Neural cell (in vitro differentiated cells): ENCODE measurements at regions not wholly inside any gene's neighbourhood (a gene's known extent, or its start where the extent isn't known, plus 50 kb on each side); places are given as distances from the start of the nearest gene placed in this dataset.
"Not testable (repeated sequence)": the region's sequence is repeated elsewhere in the genome, so short reads cannot be mapped to it uniquely, and the experiment has no call there.

ENCODE experiments used
- H2AFZ ChIP-seq: fragments of 200-600, 300-800 bp; sonication (generic), shearing (Covaris generic); 2 replicates; pipeline ENCODE4 v1.6.0; 2014; ENCODE audit warnings: low read depth, mild to moderate bottlenecking, antibody characterized with exemption, low read length, moderate library complexity
- H3F3A ChIP-seq: fragments of 200-600 bp; shearing (Covaris generic); 2 replicates; pipeline ENCODE4 v1.6.1; 2016; ENCODE audit warnings: mild to moderate bottlenecking, moderate library complexity, mixed read lengths, antibody characterized with exemption, low read length; ENCODE audit not compliant: insufficient read depth, poor library complexity, severe bottlenecking
- H3K27ac ChIP-seq: fragments of 200-600, 300-800 bp; sonication (generic), shearing (Covaris generic); 2 replicates; pipeline ENCODE4 v1.5.1; 2014; ENCODE audit warnings: mild to moderate bottlenecking, low read length, moderate library complexity
- H3K27me3 ChIP-seq: fragments of 300-800, 200-600 bp; sonication (generic), shearing (Covaris generic); 2 replicates; pipeline ENCODE4 v1.6.0; 2014; ENCODE audit warnings: mild to moderate bottlenecking, low read depth, low read length, moderate library complexity; ENCODE audit not compliant: insufficient read depth
- H3K36me3 ChIP-seq: fragments of 300-800, 200-600 bp; sonication (generic), shearing (Covaris generic); 2 replicates; pipeline ENCODE4 v1.5.1; 2014; ENCODE audit warnings: mild to moderate bottlenecking, antibody characterized with exemption, low read length, moderate library complexity; ENCODE audit not compliant: insufficient read depth
- H3K4me2 ChIP-seq: fragments of 300-800, 200-600 bp; sonication (generic), shearing (Covaris generic); 2 replicates; pipeline ENCODE4 v1.6.0; 2014; ENCODE audit warnings: mild to moderate bottlenecking, low read length
- H3K4me3 ChIP-seq: fragments of 300-800, 200-600 bp; sonication (generic), shearing (Covaris generic); 2 replicates; pipeline ENCODE4 v1.5.1; 2014; ENCODE audit warnings: mild to moderate bottlenecking, low read length, moderate library complexity
- H3K79me2 ChIP-seq: fragments of 200-600 bp; shearing (Covaris generic); replicated peaks from 2 replicates; pipeline ENCODE4 v1.6.0; 2014; ENCODE audit warnings: mild to moderate bottlenecking, low read length, moderate library complexity; ENCODE audit not compliant: insufficient read depth
- H3K9ac ChIP-seq: fragments of 300-800, 200-600 bp; sonication (generic), shearing (Covaris generic); 2 replicates; pipeline ENCODE4 v1.6.1; 2016; ENCODE audit warnings: mild to moderate bottlenecking, low read length, mixed read lengths
- H3K9me2 ChIP-seq: fragments of 200-600 bp; shearing (Covaris generic); 2 replicates; pipeline ENCODE4 v1.6.1; 2016; ENCODE audit warnings: mild to moderate bottlenecking, low read length, mixed read lengths; ENCODE audit not compliant: insufficient read depth
- H3K9me3 ChIP-seq: fragments of 200-600, 300-800 bp; sonication (generic), shearing (Covaris generic); 2 replicates; pipeline ENCODE4 v1.6.1; 2016; ENCODE audit warnings: mild to moderate bottlenecking, mixed run types, low read length, moderate library complexity, mixed read lengths
- H4K20me1 ChIP-seq: fragments of 200-600 bp; shearing (Covaris generic); 2 replicates; pipeline ENCODE4 v1.6.1; 2016; ENCODE audit warnings: mild to moderate bottlenecking, mixed run types; ENCODE audit not compliant: insufficient read depth
- EP300 ChIP-seq: fragments of 450-650 bp; conservative IDR thresholded peaks from 2 replicates; pipeline ENCODE4 v1.6.1; 2014; ENCODE audit warnings: antibody characterized with exemption, mild to moderate bottlenecking, moderate library complexity; ENCODE audit not compliant: poor library complexity, severe bottlenecking
- MXI1 ChIP-seq: fragments of 450-650 bp; conservative IDR thresholded peaks from 2 replicates; pipeline ENCODE4 v1.6.1; 2014; ENCODE audit warnings: antibody characterized with exemption, mild to moderate bottlenecking; ENCODE audit not compliant: poor library complexity, severe bottlenecking
- POLR2AphosphoS5 ChIP-seq: IDR thresholded peaks from 2 replicates; pipeline ENCODE4 v1.6.1; 2012
- RAD21 ChIP-seq: fragments of 450-650 bp; conservative IDR thresholded peaks from 2 replicates; pipeline ENCODE4 v1.6.1; 2014; ENCODE audit warnings: antibody characterized with exemption, mild to moderate bottlenecking, moderate library complexity
- SMC3 ChIP-seq: fragments of 450-650 bp; conservative IDR thresholded peaks from 2 replicates; pipeline ENCODE4 v1.6.1; 2014; ENCODE audit warnings: antibody characterized with exemption, mild to moderate bottlenecking, moderate library complexity; ENCODE audit not compliant: poor library complexity
- TAF1 ChIP-seq: IDR thresholded peaks from 2 replicates; pipeline ENCODE4 v1.6.1; 2012; ENCODE audit warnings: low read depth
- TF ChIP-seq, protein P1 (sequence below): IDR thresholded peaks from 2 replicates; pipeline ENCODE4 v1.6.1; 2012; ENCODE audit warnings: borderline replicate concordance

GRCh38 chr1:146376708-146377496 lies 148.1 kb upstream of the NOTCH2NLA start:
- not testable (repeated sequence) for H3K79me2 ChIP-seq

DNA sequence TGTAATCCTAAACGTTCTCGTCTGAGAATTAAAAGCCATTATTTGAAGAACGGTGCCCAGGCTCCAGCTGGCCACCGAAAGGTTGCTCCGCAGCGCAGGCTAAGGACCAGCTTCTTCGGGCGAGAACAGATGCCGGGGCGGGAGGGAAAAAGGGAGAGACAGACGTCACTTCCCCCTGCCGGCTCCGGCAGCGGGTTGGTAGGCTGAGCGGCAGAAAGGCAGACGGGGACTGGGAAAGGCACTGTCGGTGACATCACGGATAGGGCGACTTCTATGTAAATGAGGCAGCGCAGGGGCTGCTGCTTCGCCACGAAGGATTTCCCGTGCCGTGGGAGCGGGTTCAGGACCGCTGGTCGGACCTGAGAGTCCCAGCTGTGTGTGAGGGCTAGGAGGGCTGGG lies 147.5 kb upstream of the NOTCH2NLA start:
- Histone ChIP-seq H3K9ac (peak overlapping the region; percentile 56), H3K27ac (peak overlapping the region; percentile 67), H3K4me3 (peak overlapping the region; percentile 53)
- not testable (repeated sequence) for H2AFZ ChIP-seq, H3K27me3 ChIP-seq, H3K79me2 ChIP-seq, H3K4me2 ChIP-seq, H4K20me1 ChIP-seq, H3K36me3 ChIP-seq, H3F3A ChIP-seq, H3K9me3 ChIP-seq, H3K9me2 ChIP-seq
- TF ChIP-seq POLR2AphosphoS5 (peak; percentile 83), TAF1 (peak; percentile 72)
- TF ChIP-seq, protein P1, sequence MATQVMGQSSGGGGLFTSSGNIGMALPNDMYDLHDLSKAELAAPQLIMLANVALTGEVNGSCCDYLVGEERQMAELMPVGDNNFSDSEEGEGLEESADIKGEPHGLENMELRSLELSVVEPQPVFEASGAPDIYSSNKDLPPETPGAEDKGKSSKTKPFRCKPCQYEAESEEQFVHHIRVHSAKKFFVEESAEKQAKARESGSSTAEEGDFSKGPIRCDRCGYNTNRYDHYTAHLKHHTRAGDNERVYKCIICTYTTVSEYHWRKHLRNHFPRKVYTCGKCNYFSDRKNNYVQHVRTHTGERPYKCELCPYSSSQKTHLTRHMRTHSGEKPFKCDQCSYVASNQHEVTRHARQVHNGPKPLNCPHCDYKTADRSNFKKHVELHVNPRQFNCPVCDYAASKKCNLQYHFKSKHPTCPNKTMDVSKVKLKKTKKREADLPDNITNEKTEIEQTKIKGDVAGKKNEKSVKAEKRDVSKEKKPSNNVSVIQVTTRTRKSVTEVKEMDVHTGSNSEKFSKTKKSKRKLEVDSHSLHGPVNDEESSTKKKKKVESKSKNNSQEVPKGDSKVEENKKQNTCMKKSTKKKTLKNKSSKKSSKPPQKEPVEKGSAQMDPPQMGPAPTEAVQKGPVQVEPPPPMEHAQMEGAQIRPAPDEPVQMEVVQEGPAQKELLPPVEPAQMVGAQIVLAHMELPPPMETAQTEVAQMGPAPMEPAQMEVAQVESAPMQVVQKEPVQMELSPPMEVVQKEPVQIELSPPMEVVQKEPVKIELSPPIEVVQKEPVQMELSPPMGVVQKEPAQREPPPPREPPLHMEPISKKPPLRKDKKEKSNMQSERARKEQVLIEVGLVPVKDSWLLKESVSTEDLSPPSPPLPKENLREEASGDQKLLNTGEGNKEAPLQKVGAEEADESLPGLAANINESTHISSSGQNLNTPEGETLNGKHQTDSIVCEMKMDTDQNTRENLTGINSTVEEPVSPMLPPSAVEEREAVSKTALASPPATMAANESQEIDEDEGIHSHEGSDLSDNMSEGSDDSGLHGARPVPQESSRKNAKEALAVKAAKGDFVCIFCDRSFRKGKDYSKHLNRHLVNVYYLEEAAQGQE = peak; percentile 52

More at GRCh38 chr1:146376708-146377496, 148.1 kb upstream of the NOTCH2NLA start:
- H2AFZ ChIP-seq, H3K9me2 ChIP-seq, H3K36me3 ChIP-seq, H3K27me3 ChIP-seq, H4K20me1 ChIP-seq, H3F3A ChIP-seq, H3K9me3 ChIP-seq: not testable (repeated sequence)
- Histone ChIP-seq H3K9ac (peak overlapping the region; percentile 78), H3K4me3 (peak overlapping the region; percentile 63), H3K4me2 (peak overlapping the region; percentile 62), H3K27ac (peak overlapping the region; percentile 96)
- TF ChIP-seq EP300 (peak; percentile 64), SMC3 (peak; percentile 61), MXI1 (peak; percentile 55), RAD21 (peak; percentile 42), POLR2AphosphoS5 (peak; percentile 93)

GRCh38 chr1:146375108-146375507 lies 146.3 kb upstream of the NOTCH2NLA start:
- not testable (repeated sequence) for H3K27ac ChIP-seq, H3K36me3 ChIP-seq

GRCh38 chr1:146369940-146370339 lies 141.1 kb upstream of the NOTCH2NLA start:
- not testable (repeated sequence) for H4K20me1 ChIP-seq, H3K27ac ChIP-seq
- peak overlapping the region; percentile 49 for H3K4me3 ChIP-seq

More at GRCh38 chr1:146375108-146375507, 146.3 kb upstream of the NOTCH2NLA start:
- not testable (repeated sequence) for H3K9me3 ChIP-seq, H2AFZ ChIP-seq, H3F3A ChIP-seq, H3K4me3 ChIP-seq, H3K9me2 ChIP-seq, H3K79me2 ChIP-seq, H3K4me2 ChIP-seq, H3K9ac ChIP-seq, H4K20me1 ChIP-seq, H3K27me3 ChIP-seq

GRCh38 chr1:146355373-146355772 lies 126.6 kb upstream of the NOTCH2NLA start:
- not testable (repeated sequence) for H3K36me3 ChIP-seq, H2AFZ ChIP-seq, H4K20me1 ChIP-seq, H3K4me2 ChIP-seq, H3K79me2 ChIP-seq, H3K27ac ChIP-seq, H3K9ac ChIP-seq, H3K4me3 ChIP-seq, H3K27me3 ChIP-seq, H3K9me2 ChIP-seq, H3K9me3 ChIP-seq, H3F3A ChIP-seq

More at GRCh38 chr1:146369940-146370339, 141.1 kb upstream of the NOTCH2NLA start:
- not testable (repeated sequence) for H3K36me3 ChIP-seq, H3K79me2 ChIP-seq, H3K9me3 ChIP-seq, H3K27me3 ChIP-seq, H2AFZ ChIP-seq, H3K4me2 ChIP-seq, H3K9ac ChIP-seq, H3F3A ChIP-seq, H3K9me2 ChIP-seq

DNA sequence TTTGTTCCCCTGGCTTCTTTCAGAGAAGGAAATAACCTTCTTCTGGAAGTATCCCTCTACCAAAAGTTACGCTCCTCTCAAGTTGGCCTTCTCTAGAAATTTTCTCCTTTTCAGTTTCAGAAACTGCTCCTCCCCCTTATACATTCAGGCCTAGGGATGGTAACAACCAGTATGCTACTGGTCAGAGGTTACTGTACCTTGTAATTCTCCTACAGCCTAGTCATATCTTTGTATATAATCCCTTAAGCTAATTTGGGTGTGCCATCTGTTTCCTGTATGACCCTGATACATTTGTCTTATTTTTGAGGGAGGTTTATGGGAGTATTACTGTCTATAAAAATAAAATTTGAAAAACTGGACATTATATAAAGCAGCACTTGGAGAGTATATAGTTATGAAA lies 98.0 kb upstream of the NOTCH2NLA start:
- H3K9me2 ChIP-seq, H3K4me2 ChIP-seq, H3K36me3 ChIP-seq, H3K79me2 ChIP-seq, H2AFZ ChIP-seq, H3K9me3 ChIP-seq, H3F3A ChIP-seq, H3K27me3 ChIP-seq, H4K20me1 ChIP-seq, H3K9ac ChIP-seq, H3K4me3 ChIP-seq, H3K27ac ChIP-seq: not testable (repeated sequence)
